Hepatocyte (in vitro differentiated cells): ENCODE measurements at regions not wholly inside any gene's neighbourhood (a gene's known extent, or its start where the extent isn't known, plus 50 kb on each side); places are given as distances from the start of the nearest gene placed in this dataset.

Experiments
- CTCF ChIP-seq: fragments of 200-600 bp; sonication (generic); IDR thresholded peaks from 2 replicates; pipeline ENCODE4 v1.5.1; 2016; ENCODE audit warnings: antibody characterized with exemption, mild to moderate bottlenecking; ENCODE audit not compliant: poor library complexity
- EZH2 ChIP-seq: fragments of 200-600 bp; sonication (generic); IDR thresholded peaks from 2 replicates; pipeline ENCODE4 v1.6.1; 2016; ENCODE audit warnings: antibody characterized with exemption, mild to moderate bottlenecking, borderline replicate concordance

- TF ChIP-seq CTCF (no peak), EZH2 (no peak)
Observed at GRCh38 chr4:167787231-167787630, 305.1 kb upstream of the ANXA10 start.
